H1 (cell line): ENCODE measurements at regions not wholly inside any gene's neighbourhood (a gene's known extent, or its start where the extent isn't known, plus 50 kb on each side); places are given as distances from the start of the nearest gene placed in this dataset.

ENCODE experiments used
- CTCF ChIA-PET: fragments of 300-600 bp; sonication (Branson Sonifier 250); formaldehyde crosslinking; loops from one replicate; lab custom pipeline; 2021; ENCODE audit not compliant: partially characterized antibody; lab: Charles Lee
- POLR2A ChIA-PET: fragments of 300-600 bp; sonication (Branson Sonifier 250); formaldehyde crosslinking; loops from one replicate; lab custom pipeline; 2021; ENCODE audit warnings: inconsistent platforms; ENCODE audit not compliant: partially characterized antibody; lab: Charles Lee
- DNase-seq, 2 experiments: peaks; one replicate each; pipeline versions ENCODE4 v3.0.0 to v3.0.0-alpha.2; 2010 to 2022; ENCODE audit warnings: low spot score in 2 of 2, low read depth in 1 of 2, mixed read lengths in 1 of 2
- FAIRE-seq: peaks from 2 replicates; lab custom pipeline; 2011; peaks lifted over from hg19 to GRCh38; lab: Jason Lieb, UNC
- H2AFZ ChIP-seq: 2 replicates; pipeline ENCODE4 v1.8.1; 2012; ENCODE audit warnings: low read length, inconsistent platforms
- H2AK5ac ChIP-seq: 2 replicates; pipeline ENCODE4 v1.6.1; 2013; ENCODE audit warnings: low read depth, low read length
- H2BK120ac ChIP-seq: replicated peaks from 2 replicates; pipeline ENCODE3; 2013; ENCODE audit warnings: low read depth, low read length, inconsistent platforms
- H2BK12ac ChIP-seq: 2 replicates; pipeline ENCODE4 v1.6.1; 2013; ENCODE audit warnings: low read depth, low read length
- H2BK15ac ChIP-seq: 2 replicates; pipeline ENCODE4 v1.6.1; 2013; ENCODE audit warnings: low read length
- H2BK20ac ChIP-seq: 2 replicates; pipeline ENCODE4 v1.6.1; 2013; ENCODE audit warnings: low read length
- H2BK5ac ChIP-seq: 2 replicates; pipeline ENCODE4 v1.6.1; 2013; ENCODE audit warnings: low read depth, low read length
- H3K14ac ChIP-seq: 2 replicates; pipeline ENCODE4 v1.6.1; 2013; ENCODE audit warnings: inconsistent platforms; ENCODE audit not compliant: insufficient read length
- H3K18ac ChIP-seq: 2 replicates; pipeline ENCODE4 v1.6.1; 2013; ENCODE audit warnings: low read length; ENCODE audit errors: extremely low read depth
- H3K23ac ChIP-seq: 2 replicates; pipeline ENCODE4 v1.6.1; 2013; ENCODE audit warnings: inconsistent platforms; ENCODE audit not compliant: insufficient read length
- H3K23me2 ChIP-seq: 2 replicates; pipeline ENCODE4 v1.6.1; 2013; ENCODE audit warnings: low read depth, low read length
- H3K27ac ChIP-seq: 2 replicates; pipeline ENCODE4 v1.6.1; 2011; ENCODE audit warnings: low read depth, low read length, inconsistent platforms
- H3K27me3 ChIP-seq, 4 experiments: replicated peaks in 1 of 4; 1 replicate in 1 of 4; 2 replicates in 3 of 4; pipeline versions ENCODE4 v1.6.1 to v1.8.1; 2011 to 2013; ENCODE audit warnings: low read length in 3 of 4, mild to moderate bottlenecking in 3 of 4, inconsistent platforms in 2 of 4, mixed read lengths in 2 of 4, moderate library complexity in 1 of 4; ENCODE audit not compliant: control insufficient read depth in 3 of 4, insufficient read depth in 3 of 4; ENCODE audit errors: extremely low read depth in 1 of 4
- H3K36me3 ChIP-seq, 4 experiments: 2 replicates each; pipeline versions ENCODE4 v1.6.1 to v1.8.1; 2011 to 2013; ENCODE audit warnings: mild to moderate bottlenecking in 4 of 4, low read length in 3 of 4, moderate library complexity in 2 of 4, control low read depth in 1 of 4, inconsistent platforms in 1 of 4; ENCODE audit not compliant: insufficient read depth in 4 of 4, control insufficient read depth in 2 of 4
- H3K4ac ChIP-seq: replicated peaks from 2 replicates; pipeline ENCODE3; 2013; ENCODE audit warnings: low read length, low read depth, mixed read lengths, inconsistent platforms; ENCODE audit not compliant: insufficient read length
- H3K4me1 ChIP-seq, 4 experiments: replicated peaks in 1 of 4; 1 replicate in 1 of 4; 2 replicates in 3 of 4; pipeline versions ENCODE4 v1.6.1 to v1.8.1; 2011 to 2013; ENCODE audit warnings: low read length in 3 of 4, inconsistent platforms in 2 of 4, mixed read lengths in 1 of 4; ENCODE audit not compliant: insufficient read depth in 4 of 4, control insufficient read depth in 3 of 4
- H3K4me2 ChIP-seq, 2 experiments: 2 replicates each; pipeline versions ENCODE4 v1.6.1 to v1.8.1; 2011 to 2013; ENCODE audit warnings: low read depth in 2 of 2, low read length in 2 of 2, control low read depth in 1 of 2, inconsistent platforms in 1 of 2, mild to moderate bottlenecking in 1 of 2; ENCODE audit not compliant: insufficient read depth in 1 of 2
- H3K4me3 ChIP-seq, 4 experiments: fragments of 200-600, 300-600 bp in 1 of 4; sonication (generic), shearing (Covaris generic), sonication (Bioruptor Twin) in 1 of 4; 2 replicates each; pipeline versions ENCODE4 v1.5.1 to v1.8.1; 2011 to 2016; ENCODE audit warnings: low read length in 4 of 4, low read depth in 3 of 4, control low read depth in 2 of 4, inconsistent platforms in 2 of 4, mild to moderate bottlenecking in 2 of 4, mixed read lengths in 1 of 4, moderate library complexity in 1 of 4; ENCODE audit not compliant: insufficient read depth in 2 of 4; ENCODE audit errors: extremely low read depth in 1 of 4
- H3K56ac ChIP-seq: replicated peaks from 2 replicates; pipeline ENCODE3; 2013; ENCODE audit warnings: low read depth, mild to moderate bottlenecking, mixed read lengths, low read length, inconsistent platforms; ENCODE audit not compliant: insufficient read length
- H3K79me1 ChIP-seq: 2 replicates; pipeline ENCODE4 v1.6.1; 2013; ENCODE audit warnings: low read depth, low read length, control low read depth
- H3K79me2 ChIP-seq, 2 experiments: 2 replicates each; pipeline versions ENCODE4 v1.6.1 to v1.8.1; 2012 to 2013; ENCODE audit warnings: low read length in 2 of 2, mild to moderate bottlenecking in 2 of 2, inconsistent platforms in 1 of 2; ENCODE audit not compliant: insufficient read depth in 2 of 2, control insufficient read depth in 1 of 2
- H3K9ac ChIP-seq, 4 experiments: replicated peaks in 1 of 4; 1 replicate in 1 of 4; 2 replicates in 3 of 4; pipeline versions ENCODE4 v1.6.1 to v1.8.1; 2011 to 2013; ENCODE audit warnings: low read depth in 3 of 4, low read length in 3 of 4, control low read depth in 2 of 4, mild to moderate bottlenecking in 2 of 4, moderate library complexity in 2 of 4, inconsistent platforms in 1 of 4; ENCODE audit errors: extremely low read depth in 1 of 4
- H3K9me3 ChIP-seq, 2 experiments: 2 replicates each; pipeline versions ENCODE4 v1.6.1 to v1.8.1; 2012 to 2013; ENCODE audit warnings: mild to moderate bottlenecking in 2 of 2, moderate library complexity in 2 of 2, control low read depth in 1 of 2, inconsistent platforms in 1 of 2, low read depth in 1 of 2, low read length in 1 of 2, mixed read lengths in 1 of 2; ENCODE audit not compliant: insufficient read depth in 2 of 2
- H4K20me1 ChIP-seq, 2 experiments: replicated peaks in 1 of 2; 2 replicates each; pipeline versions ENCODE3 to v1.8.1; 2011 to 2013; ENCODE audit warnings: inconsistent platforms in 2 of 2, low read length in 2 of 2, mild to moderate bottlenecking in 1 of 2; ENCODE audit not compliant: insufficient read depth in 2 of 2, control insufficient read depth in 1 of 2
- H4K5ac ChIP-seq: 2 replicates; pipeline ENCODE4 v1.6.1; 2013; ENCODE audit warnings: low read length, low read depth, mixed read lengths, inconsistent platforms; ENCODE audit not compliant: insufficient read length
- H4K8ac ChIP-seq: 2 replicates; pipeline ENCODE4 v1.8.0; 2013; ENCODE audit warnings: mild to moderate bottlenecking, moderate library complexity, low read length, inconsistent platforms; ENCODE audit not compliant: insufficient read depth; ENCODE audit errors: extremely low read depth
- H4K91ac ChIP-seq: replicated peaks from 2 replicates; pipeline ENCODE3; 2013; ENCODE audit warnings: low read length, mixed read lengths, inconsistent platforms; ENCODE audit not compliant: insufficient read length
- CBX5 ChIP-seq: fragments of 300-800, 300-1000 bp; sonication (generic); IDR thresholded peaks from 2 replicates; pipeline ENCODE4 v1.7.1; 2016; ENCODE audit warnings: antibody characterized with exemption, low read length, low read depth
- CTCF ChIP-seq, 3 experiments: IDR thresholded peaks; 1 replicate in 2 of 3; 2 replicates in 1 of 3; pipeline versions ENCODE4 v1.5.1 to v1.6.1; 2011; ENCODE audit warnings: low read length in 3 of 3, mild to moderate bottlenecking in 3 of 3, inconsistent platforms in 2 of 3, low read depth in 1 of 3, moderate library complexity in 1 of 3; ENCODE audit not compliant: insufficient read depth in 1 of 3; ENCODE audit errors: control extremely low read depth in 1 of 3
- E2F6 ChIP-seq: IDR thresholded peaks from 2 replicates; pipeline ENCODE4 v1.6.1; 2012; ENCODE audit warnings: inconsistent platforms
- EGR1 ChIP-seq: IDR thresholded peaks from 2 replicates; pipeline ENCODE4 v1.6.1; 2011; ENCODE audit warnings: low read depth, low read length, borderline replicate concordance
- JUN ChIP-seq: IDR thresholded peaks from 2 replicates; pipeline ENCODE4 v1.6.1; 2011; ENCODE audit warnings: low read depth, mild to moderate bottlenecking, improper control_type of control experiment, low read length
- KDM1A ChIP-seq: fragments of 200-600, 300-600 bp; sonication (generic); IDR thresholded peaks from 2 replicates; pipeline ENCODE4 v1.7.1; 2016; ENCODE audit warnings: mild to moderate bottlenecking, low read length, borderline replicate concordance
- MAFK ChIP-seq: IDR thresholded peaks from 2 replicates; pipeline ENCODE4 v1.6.1; 2012; ENCODE audit warnings: low read depth, mild to moderate bottlenecking, improper control_type of control experiment, low read length
- POLR2AphosphoS5 ChIP-seq: IDR thresholded peaks from 2 replicates; pipeline ENCODE4 v1.6.1; 2011; ENCODE audit warnings: low read depth, low read length
- RFX5 ChIP-seq: IDR thresholded peaks from 2 replicates; pipeline ENCODE4 v1.6.1; 2011; ENCODE audit warnings: low read depth, low read length, improper control_type of control experiment, borderline replicate concordance
- RNF2 ChIP-seq: fragments of 200-900, 300-1000 bp; sonication (generic); IDR thresholded peaks from 2 replicates; pipeline ENCODE4 v1.7.1; 2016; ENCODE audit warnings: borderline replicate concordance, low read depth, mild to moderate bottlenecking, antibody characterized with exemption, low read length; ENCODE audit not compliant: poor library complexity, severe bottlenecking; ENCODE audit errors: missing control alignments
- SAP30 ChIP-seq: fragments of 300-600 bp; sonication (generic); IDR thresholded peaks from 2 replicates; pipeline ENCODE4 v1.7.1; 2012; ENCODE audit warnings: low read length, moderate library complexity, mild to moderate bottlenecking, inconsistent platforms; ENCODE audit not compliant: insufficient read depth, insufficient replicate concordance
- SP4 ChIP-seq: IDR thresholded peaks from 2 replicates; pipeline ENCODE4 v1.6.1; 2012; ENCODE audit warnings: low read length, inconsistent platforms

- Histone ChIP-seq H3K9me3 (no peaks in the 10 kb centered on the region), H3K4ac (no peak overlapping the region), H3K79me2 (no peaks in the 10 kb centered on the region), H2AFZ (no peak overlapping the region), H2BK120ac (no peak overlapping the region), H4K8ac (no peak overlapping the region), H3K27me3 (no peaks in the 10 kb centered on the region), H4K91ac (no peak overlapping the region), H3K23me2 (no peaks in the 10 kb centered on the region), H3K4me2 (no peak overlapping the region), H2AK5ac (no peak overlapping the region), H3K18ac (no peak overlapping the region), H2BK20ac (no peak overlapping the region), H3K14ac (no peak overlapping the region), H4K20me1 (no peaks in the 10 kb centered on the region), H3K4me3 (no peak overlapping the region), H3K36me3 (no peaks in the 10 kb centered on the region), H3K23ac (no peak overlapping the region), H3K56ac (no peak overlapping the region), H3K4me1 (peaks cover 0 to 7% (median 1%) of the 10 kb centered on the region in 4 experiments; a peak in 2 of 7 replicates), H3K79me1 (no peaks in the 10 kb centered on the region), H3K27ac (no peak overlapping the region), H4K5ac (no peak overlapping the region), H2BK15ac (no peak overlapping the region), H2BK12ac (no peak overlapping the region), H2BK5ac (no peak overlapping the region), H3K9ac (no peak overlapping the region)
- ChIA-PET CTCF (no interaction called here), POLR2A (no interaction called here)
- DNase-seq (no peak), FAIRE-seq (no peak)
- TF ChIP-seq SAP30 (no peak), E2F6 (no peak), RNF2 (no peak), SP4 (no peak), CTCF (IDR thresholded peaks at IDR 0.05; ENCODE audit: control extremely low read depth in 1 of 3, insufficient read depth in 1 of 3, low read depth in 1 of 3, low read length in 3 of 3) (no peak), JUN (no peak), KDM1A (no peak), POLR2AphosphoS5 (no peak), RFX5 (no peak), EGR1 (no peak), CBX5 (no peak), MAFK (no peak)
Measured at GRCh38 chr3:78287085-78287484, 1247.2 kb downstream of the ROBO2 start.
